Transverse colon (tissue), 4 donors: ENCODE measurements at regions not wholly inside any gene's neighbourhood (a gene's known extent, or its start where the extent isn't known, plus 50 kb on each side); places are given as distances from the start of the nearest gene placed in this dataset.

ENCODE experiments used
- DNase-seq: peaks from one replicate; pipeline ENCODE4 v3.0.0-alpha.2; 2019
- H3K27ac ChIP-seq, 4 donors: fragments of 200-600 bp; sonication (generic); 2 replicates each; pipeline ENCODE4 v1.5.1; 2016 to 2018; ENCODE audit warnings: inconsistent platforms in 4 of 4
- H3K27me3 ChIP-seq: fragments of 200-600 bp; sonication (generic); 2 replicates; pipeline ENCODE4 v1.5.1; 2017; ENCODE audit warnings: inconsistent platforms
- H3K36me3 ChIP-seq, 4 donors: fragments of 200-600 bp; sonication (generic); 2 replicates each; pipeline ENCODE4 v1.5.1; 2017 to 2019; ENCODE audit warnings: inconsistent platforms in 4 of 4
- H3K4me1 ChIP-seq, 4 donors: fragments of 200-600 bp; sonication (generic); 2 replicates each; pipeline ENCODE4 v1.5.1; 2017 to 2020; ENCODE audit warnings: inconsistent platforms in 4 of 4
- H3K4me3 ChIP-seq, 4 donors: fragments of 200-600 bp; sonication (generic); 1 replicate in 1 of 4; 2 replicates in 3 of 4; pipeline versions ENCODE4 v1.5.1 to v1.6.1; 2017 to 2019; ENCODE audit warnings: inconsistent platforms in 4 of 4
- H3K9me3 ChIP-seq, 2 donors: fragments of 200-600 bp; sonication (generic); 2 replicates each; pipeline ENCODE4 v1.5.1; 2017 to 2019; ENCODE audit warnings: inconsistent platforms in 2 of 2
- CTCF ChIP-seq, 5 experiments: fragments of 200-600 bp in 3 of 5; fragments of 450-650 bp in 2 of 5; sonication (generic) in 3 of 5; IDR thresholded peaks; 1 replicate in 2 of 5; 2 replicates in 3 of 5; pipeline ENCODE4 v1.5.1; 2016 to 2017; ENCODE audit warnings: antibody characterized with exemption in 5 of 5, inconsistent platforms in 3 of 5, mild to moderate bottlenecking in 2 of 5, moderate library complexity in 1 of 5
- EP300 ChIP-seq: sonication (generic); formaldehyde crosslinking; IDR thresholded peaks from one replicate; pipeline ENCODE4 v1.6.1; 2017; ENCODE audit warnings: antibody characterized with exemption, low read depth
- POLR2A ChIP-seq: fragments of 450-650 bp; IDR thresholded peaks from one replicate; pipeline ENCODE4 v1.6.1; 2016; ENCODE audit warnings: antibody characterized with exemption, mild to moderate bottlenecking, moderate library complexity
- POLR2AphosphoS5 ChIP-seq, 3 donors: sonication (generic); formaldehyde crosslinking; IDR thresholded peaks; one replicate each; pipeline ENCODE4 v1.6.1; 2016; ENCODE audit warnings: antibody characterized with exemption in 3 of 3
- WGBS, 2 donors: methylation state at CpG; one replicate each; pipeline ENCODE4 v1.1.5; 2018; ENCODE audit warnings: low coverage in 1 of 2; 5-methylcytosine and 5-hydroxymethylcytosine counted together
- in situ Hi-C, 4 donors: fragments of 200-750 bp; cut with MboI; loops; one replicate each; pipeline versions ENCODE4 v1.15.0 to v1.15.1; 2017; ENCODE audit warnings: low sequenced_read_pairs in 3 of 4, low pct_ligation_motif_present in 1 of 4, low pct_unique_long_range_greater_than_20kb in 1 of 4
- intact Hi-C: fragments of 100-400 bp; cut with DNase I; formaldehyde crosslinking; loops from one replicate; pipeline ENCODE4 v1.15.1; 2023; ENCODE audit warnings: low total_unique reads

- 46 to 59% methylated on average over 2 of the region's 2 CpGs for WGBS, 2 donors
- no peaks in the 10 kb centered on the region for H3K9me3 ChIP-seq
Observed at GRCh38 chr3:103947062-103947461, 1419.6 kb upstream of the ALCAM start.

GRCh38 chr3:103949693-103950092 is 1417.0 kb upstream of the ALCAM start:
- TF ChIP-seq POLR2AphosphoS5 (IDR thresholded peaks at IDR 0.05) (no peak), EP300 (no peak), CTCF (IDR thresholded peaks at IDR 0.05) (no peak), POLR2A (no peak)
- Histone ChIP-seq H3K36me3 (no peaks in the 10 kb centered on the region), H3K27ac (no peak overlapping the region), H3K27me3 (no peaks in the 10 kb centered on the region), H3K4me1 (no peaks in the 10 kb centered on the region), H3K9me3 (no peaks in the 10 kb centered on the region), H3K4me3 (no peak overlapping the region)
- intact Hi-C loops (no loop called here), in situ Hi-C loops (no loop called here)
- no peak for DNase-seq
- 22 to 23% methylated on average over 1 of the region's 1 CpG for WGBS, 2 donors

More at GRCh38 chr3:103947062-103947461, 1419.6 kb upstream of the ALCAM start:
- Histone ChIP-seq H3K4me1 (no peaks in the 10 kb centered on the region), H3K27me3 (no peaks in the 10 kb centered on the region), H3K27ac (no peak overlapping the region), H3K4me3 (no peak overlapping the region), H3K36me3 (no peaks in the 10 kb centered on the region)
- in situ Hi-C loops (no loop called here), intact Hi-C loops (no loop called here)
- no peak for DNase-seq
- TF ChIP-seq EP300, result no peak
- TF ChIP-seq CTCF (IDR thresholded peaks at IDR 0.05), result no peak
- no peak for TF ChIP-seq POLR2AphosphoS5 (IDR thresholded peaks at IDR 0.05)

- Histone ChIP-seq H3K9me3 (no peaks in the 10 kb centered on the region), H3K4me3 (no peak overlapping the region), H3K4me1 (no peaks in the 10 kb centered on the region), H3K27ac (no peak overlapping the region), H3K27me3 (no peaks in the 10 kb centered on the region), H3K36me3 (no peaks in the 10 kb centered on the region)
- in situ Hi-C loops (no loop called here), intact Hi-C loops (no loop called here)
- no peak for TF ChIP-seq POLR2AphosphoS5 (IDR thresholded peaks at IDR 0.05)
- TF ChIP-seq EP300, result no peak
- no peak for TF ChIP-seq POLR2A
- no peak for TF ChIP-seq CTCF (IDR thresholded peaks at IDR 0.05)
- 64 to 90% methylated on average over 3 of the region's 3 CpGs for WGBS, 2 donors
- DNase-seq, result no peak
Observed at GRCh38 chr3:103950676-103951075, 1416.0 kb upstream of the ALCAM start.

GRCh38 chr3:103953796-103954195 is 1412.9 kb upstream of the ALCAM start:
- Histone ChIP-seq H3K27ac (no peak overlapping the region), H3K4me1 (no peaks in the 10 kb centered on the region), H3K4me3 (no peak overlapping the region), H3K9me3 (no peaks in the 10 kb centered on the region), H3K36me3 (no peaks in the 10 kb centered on the region), H3K27me3 (no peaks in the 10 kb centered on the region)
- no peak for DNase-seq
- 92% methylated on average over 2 of the region's 2 CpGs for WGBS, 2 donors
- TF ChIP-seq POLR2A (no peak), CTCF (IDR thresholded peaks at IDR 0.05) (no peak), POLR2AphosphoS5 (IDR thresholded peaks at IDR 0.05) (no peak), EP300 (no peak)
- intact Hi-C loops, result no loop called here
- in situ Hi-C loops, result no loop called here
